Esophagus muscularis mucosa (tissue), 4 donors: ENCODE measurements at regions not wholly inside any gene's neighbourhood (a gene's known extent, or its start where the extent isn't known, plus 50 kb on each side); places are given as distances from the start of the nearest gene placed in this dataset.

Experiments used
- CTCF ChIP-seq, 3 experiments: fragments of 200-600 bp in 2 of 3; fragments of 450-650 bp in 1 of 3; sonication (generic) in 2 of 3; IDR thresholded peaks; one replicate each; pipeline ENCODE4 v1.5.1; 2017 to 2019; ENCODE audit warnings: antibody characterized with exemption in 3 of 3, mild to moderate bottlenecking in 2 of 3, moderate library complexity in 1 of 3
- EP300 ChIP-seq: sonication (generic); formaldehyde crosslinking; IDR thresholded peaks from one replicate; pipeline ENCODE4 v1.6.1; 2017; ENCODE audit warnings: antibody characterized with exemption
- POLR2A ChIP-seq: fragments of 450-650 bp; IDR thresholded peaks from one replicate; pipeline ENCODE4 v1.6.1; 2017; ENCODE audit warnings: antibody characterized with exemption, moderate library complexity, mild to moderate bottlenecking, low read depth
- POLR2AphosphoS5 ChIP-seq, 2 donors: sonication (generic); formaldehyde crosslinking; IDR thresholded peaks; one replicate each; pipeline ENCODE4 v1.6.1; 2017; ENCODE audit warnings: antibody characterized with exemption in 2 of 2

- TF ChIP-seq CTCF (IDR thresholded peaks at IDR 0.05) (no peak), POLR2A (no peak), EP300 (no peak), POLR2AphosphoS5 (IDR thresholded peaks at IDR 0.05) (no peak)
Observed at GRCh38 chr10:30170814-30171213, 111.4 kb upstream of the JCAD start.
